GM18858 (cell line): ENCODE measurements at regions not wholly inside any gene's neighbourhood (a gene's known extent, or its start where the extent isn't known, plus 50 kb on each side); places are given as distances from the start of the nearest gene placed in this dataset.
"Not testable (repeated sequence)": the region's sequence is repeated elsewhere in the genome, so short reads cannot be mapped to it uniquely, and the experiment has no call there.

Source experiments
- ATAC-seq: cut with Tn5 transposase; IDR thresholded peaks from one replicate; pipeline ENCODE4 v1.9.1; 2021; ENCODE audit not compliant: unreplicated experiment

- ATAC-seq = no peak
These were observed 514.6 kb downstream of the KCNJ2 start for GRCh38 chr17:70683936-70684335.

GRCh38 chr17:70687421-70687820 lies 518.1 kb downstream of the KCNJ2 start:
- no peak for ATAC-seq

- ATAC-seq = no peak
These were observed 521.8 kb downstream of the KCNJ2 start for GRCh38 chr17:70691150-70691549.

DNA sequence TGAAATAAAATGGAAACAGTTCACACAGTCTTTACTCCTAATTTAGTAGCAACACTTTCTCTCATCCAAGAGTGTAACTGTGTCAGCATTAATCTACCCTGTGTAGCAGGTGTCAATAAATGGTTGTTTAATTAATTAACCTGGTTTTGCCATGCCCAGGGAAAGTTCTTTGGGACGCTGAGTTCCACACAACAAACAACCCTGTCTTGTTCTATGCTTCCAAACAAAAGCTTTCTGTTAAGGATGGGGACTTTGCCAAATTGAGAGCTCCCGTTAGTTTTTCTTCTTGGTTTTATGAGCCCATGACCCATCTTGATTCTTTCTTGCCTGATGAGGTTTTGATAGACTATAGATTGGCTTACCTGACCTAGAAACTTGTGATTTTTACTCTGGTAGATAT lies 530.1 kb downstream of the KCNJ2 start:
- no peak for ATAC-seq

GRCh38 chr17:70702683-70703255 lies 533.4 kb downstream of the KCNJ2 start:
- no peak for ATAC-seq

DNA sequence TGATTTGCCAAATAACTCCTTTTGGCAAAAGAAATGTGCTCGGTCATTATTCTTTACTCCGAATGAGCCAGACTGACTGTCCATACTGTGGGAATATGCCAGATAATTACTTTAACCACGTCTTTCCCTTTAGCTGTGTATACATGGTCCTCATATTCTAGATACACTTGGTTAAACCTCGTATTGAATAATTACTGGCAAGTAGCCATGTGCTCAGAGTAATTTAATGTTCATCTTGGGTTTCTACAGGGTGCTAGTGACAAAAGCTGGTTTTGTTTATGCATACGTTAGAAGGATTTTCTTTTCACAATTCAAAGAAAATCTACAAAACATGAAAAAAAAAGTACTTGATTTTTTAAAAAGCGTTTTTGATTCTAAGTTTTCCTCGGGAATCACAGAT lies 540.3 kb downstream of the KCNJ2 start:
- no peak for ATAC-seq

GRCh38 chr17:70713694-70714093 lies 544.4 kb downstream of the KCNJ2 start:
- no peak for ATAC-seq

DNA sequence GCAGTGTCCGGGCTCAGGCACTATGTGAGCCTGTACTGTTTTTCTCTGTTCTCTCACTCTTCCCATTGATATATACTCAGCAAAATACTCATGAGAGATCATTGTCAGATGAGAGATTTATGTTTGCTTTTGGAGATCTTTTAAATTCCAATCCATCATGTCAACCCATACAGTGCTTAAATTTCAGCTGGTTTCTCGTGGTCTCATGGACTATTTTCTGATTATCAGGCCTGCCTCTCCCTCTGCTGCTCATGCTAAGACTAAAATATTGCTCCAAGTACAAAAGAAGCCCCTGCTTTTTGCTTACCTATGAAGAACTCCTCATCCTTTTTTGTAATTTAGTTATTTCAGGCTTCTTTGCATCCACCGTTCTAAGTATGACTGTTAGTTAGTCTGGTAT lies 547.2 kb downstream of the KCNJ2 start:
- ATAC-seq = no peak

DNA sequence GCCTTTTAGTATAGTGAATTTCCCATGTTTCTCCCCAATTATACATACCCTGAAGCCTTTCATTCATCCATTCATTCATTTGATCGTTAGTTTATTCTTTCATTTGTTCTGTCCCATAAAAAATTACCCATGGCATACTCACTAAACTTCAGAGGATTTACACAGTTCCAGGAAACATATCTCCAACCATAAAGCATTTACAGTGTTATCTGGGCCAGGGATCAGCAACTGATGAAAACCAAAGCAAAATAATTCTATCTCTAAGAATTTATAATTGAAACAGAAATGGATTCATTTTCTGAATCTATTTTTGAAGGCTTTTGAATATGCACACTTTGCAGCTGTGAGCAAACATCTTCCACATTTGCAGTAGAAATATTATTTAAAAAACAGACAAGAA lies 547.7 kb downstream of the KCNJ2 start:
- no peak for ATAC-seq

GRCh38 chr17:70736375-70736957 lies 567.1 kb downstream of the KCNJ2 start:
- no peak for ATAC-seq

DNA sequence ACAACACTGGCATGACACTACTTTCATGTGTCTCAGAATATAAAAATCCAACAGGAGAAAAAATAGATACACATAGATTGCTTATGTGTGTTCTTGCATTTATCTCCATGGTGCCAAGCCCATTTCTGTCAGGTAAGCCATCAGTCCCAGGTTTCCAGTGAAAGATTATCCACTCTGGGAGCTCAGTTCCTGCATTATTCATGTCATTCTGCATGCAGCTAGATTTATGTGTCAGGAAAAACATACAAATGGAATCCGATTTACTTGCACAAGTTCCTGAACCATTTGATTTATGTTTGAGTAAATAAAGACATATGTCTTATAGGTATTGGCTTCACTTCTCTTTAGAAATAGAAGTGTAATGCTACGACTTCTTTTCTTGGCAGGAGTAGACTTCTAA lies 569.7 kb downstream of the KCNJ2 start:
- no peak for ATAC-seq

GRCh38 chr17:70746574-70746973 lies 577.2 kb downstream of the KCNJ2 start:
- not testable (repeated sequence) for ATAC-seq

- no peak for ATAC-seq
These were observed 581.7 kb downstream of the KCNJ2 start for GRCh38 chr17:70750983-70751382.

DNA sequence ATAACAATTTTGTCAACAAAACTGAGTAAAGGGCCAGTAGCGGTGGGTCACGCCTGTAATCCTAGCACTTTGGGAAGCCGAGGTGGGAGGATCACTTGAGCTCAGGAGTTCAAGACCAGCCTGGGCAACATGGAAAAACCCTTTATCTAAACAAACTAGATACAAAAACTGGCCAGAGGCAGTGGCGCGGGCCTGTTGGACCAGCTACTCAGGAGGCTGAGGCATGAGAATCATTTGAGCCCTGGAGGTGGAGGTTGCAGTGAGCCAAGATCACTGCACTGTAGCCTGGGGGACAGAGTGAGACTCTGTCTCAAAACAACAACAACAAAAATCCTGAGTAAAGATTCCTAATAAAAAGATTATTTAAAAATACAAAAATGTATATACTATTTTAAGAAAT lies 583.1 kb downstream of the KCNJ2 start:
- ATAC-seq = not testable (repeated sequence)

DNA sequence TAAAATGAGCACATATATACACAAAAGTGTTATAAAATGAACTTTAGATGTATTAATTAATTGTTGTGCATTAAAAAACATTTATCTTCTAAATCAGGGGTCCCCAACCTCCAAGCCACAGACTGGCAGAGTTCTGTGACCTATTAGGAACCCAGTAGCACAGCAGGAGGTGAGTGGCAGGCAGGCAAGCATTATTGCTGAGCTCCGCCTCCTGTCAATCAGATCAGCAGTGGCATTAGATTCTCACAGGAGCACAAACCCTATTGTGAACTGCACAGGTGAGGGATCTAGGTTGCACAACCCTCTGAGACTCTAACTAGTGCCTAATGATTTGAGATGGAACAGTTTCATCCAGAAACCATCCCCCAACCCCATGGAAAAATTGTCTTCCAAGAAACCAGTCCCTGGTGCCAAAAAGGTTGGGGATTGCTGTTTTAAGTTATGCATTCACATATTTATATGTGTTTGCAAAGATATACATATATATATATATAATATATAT lies 583.7 kb downstream of the KCNJ2 start:
- no peak for ATAC-seq

DNA sequence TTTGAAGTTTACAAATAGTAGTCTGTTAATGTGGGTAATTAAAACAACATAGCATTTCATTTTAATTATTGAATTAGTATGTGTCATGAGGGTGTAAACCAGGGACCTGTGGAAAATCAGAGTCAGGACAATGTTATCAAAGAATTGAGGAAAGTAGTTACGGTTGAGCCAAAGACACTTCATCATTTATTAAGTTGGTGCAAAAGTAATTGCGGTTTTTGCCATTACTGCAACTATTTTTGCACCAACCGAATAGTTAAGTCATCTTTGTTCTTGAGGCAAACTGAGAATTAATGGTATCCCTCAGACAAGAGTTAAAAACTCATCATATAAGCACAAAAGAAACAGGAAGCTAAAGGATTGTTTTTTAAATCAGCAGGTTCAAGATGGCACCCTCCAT lies 593.7 kb downstream of the KCNJ2 start:
- ATAC-seq = no peak

DNA sequence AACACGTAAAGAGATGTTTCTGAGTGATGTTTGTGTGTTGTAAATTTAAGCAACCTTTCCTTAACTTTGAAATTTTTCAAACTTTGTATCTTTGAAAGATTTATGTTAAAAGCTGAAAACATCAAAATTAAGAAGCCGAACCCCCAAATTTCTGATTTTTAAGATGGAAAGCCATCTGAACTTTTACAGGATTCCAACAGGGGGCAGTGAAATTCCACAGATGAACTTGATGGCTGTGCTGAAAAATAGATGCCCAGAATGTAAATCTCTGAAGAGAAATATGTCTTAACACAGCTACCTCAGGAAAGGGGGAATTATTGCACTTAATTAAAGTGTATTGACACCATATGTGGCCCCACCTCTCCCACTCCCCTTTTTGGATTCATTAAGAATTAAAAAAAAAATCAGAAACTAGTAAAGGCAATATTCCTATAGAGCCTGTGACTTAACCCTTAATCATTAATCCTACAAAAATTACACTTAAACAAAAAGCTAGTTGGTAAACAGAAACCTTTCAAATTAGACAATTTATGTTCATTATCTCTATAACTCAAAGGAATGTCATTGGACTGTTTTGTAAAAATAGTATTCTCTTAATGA lies 597.9 kb downstream of the KCNJ2 start:
- ATAC-seq = no peak

GRCh38 chr17:70769956-70770355 lies 600.6 kb downstream of the KCNJ2 start:
- ATAC-seq = no peak

- no peak for ATAC-seq
These were observed 602.6 kb downstream of the KCNJ2 start for GRCh38 chr17:70771804-70772386.

GRCh38 chr17:70772761-70773160 lies 603.4 kb downstream of the KCNJ2 start:
- ATAC-seq = no peak

DNA sequence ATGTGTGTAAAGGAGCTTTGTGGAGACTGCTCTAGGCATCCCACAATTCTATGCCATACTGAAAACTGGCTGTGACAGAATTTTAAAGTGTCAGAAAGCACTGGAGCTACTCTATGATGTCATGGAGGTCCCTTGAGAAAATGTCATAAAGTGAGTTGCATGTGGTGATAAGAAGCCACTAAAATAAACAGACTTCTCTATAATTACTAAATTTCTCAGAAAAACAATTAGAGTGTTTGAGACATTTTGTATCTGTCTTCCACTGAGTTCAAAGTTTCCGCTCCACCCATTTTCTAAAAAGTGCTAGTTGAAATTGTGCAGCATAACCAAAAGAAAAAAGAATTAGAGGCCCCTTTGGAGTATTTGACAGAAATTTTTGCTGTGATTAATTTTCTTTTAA lies 603.9 kb downstream of the KCNJ2 start:
- ATAC-seq = no peak
